ENCODE measurements at regions not wholly inside any gene's neighbourhood (a gene's known extent, or its start where the extent isn't known, plus 50 kb on each side); places are given as distances from the start of the nearest gene placed in this dataset.

DNA sequence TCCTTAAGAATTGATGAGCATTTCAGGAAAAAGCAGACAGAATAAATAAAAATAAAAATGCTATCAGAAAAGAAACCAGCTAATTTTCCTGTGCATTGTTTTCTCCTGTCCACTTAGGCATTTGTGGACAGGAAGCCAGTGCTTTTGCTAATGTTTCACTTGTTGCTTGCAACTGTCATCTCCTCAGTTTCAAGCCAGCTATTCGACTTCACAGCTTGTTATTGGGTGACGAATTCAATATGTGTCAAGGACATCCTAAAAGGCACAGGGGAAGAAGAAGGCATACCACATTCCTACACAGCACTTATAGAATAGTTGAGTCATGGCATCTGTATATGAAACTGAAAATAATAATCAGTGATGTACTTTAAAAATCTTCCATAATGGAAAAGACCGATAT is 530.6 kb upstream of the KIRREL3 start:
- Histone ChIP-seq H3K9me3 (ENCODE audit: low read length) (no peaks in the 10 kb centered on the region), H3K36me3 (ENCODE audit: insufficient read depth, low read length) (no peaks in the 10 kb centered on the region), H3K79me2 (replicated peaks; ENCODE audit: insufficient read depth, low read length) (no peaks in the 10 kb centered on the region), H4K20me1 (ENCODE audit: insufficient read depth) (no peaks in the 10 kb centered on the region), H2AFZ (ENCODE audit: low read depth, low read length) (no peak overlapping the region), H3F3A (ENCODE audit: insufficient read depth, low read length, poor library complexity, severe bottlenecking) (no peaks in the 10 kb centered on the region), H3K9me2 (ENCODE audit: insufficient read depth, low read length) (no peaks in the 10 kb centered on the region), H3K4me3 (ENCODE audit: low read length) (no peak overlapping the region), H3K9ac (ENCODE audit: low read length) (no peak overlapping the region), H3K27ac (ENCODE audit: low read length) (peak overlapping the region; percentile 66), H3K4me2 (ENCODE audit: low read length) (no peak overlapping the region), H3K27me3 (ENCODE audit: insufficient read depth, low read depth, low read length) (no peaks in the 10 kb centered on the region)
- TF ChIP-seq, protein P1, sequence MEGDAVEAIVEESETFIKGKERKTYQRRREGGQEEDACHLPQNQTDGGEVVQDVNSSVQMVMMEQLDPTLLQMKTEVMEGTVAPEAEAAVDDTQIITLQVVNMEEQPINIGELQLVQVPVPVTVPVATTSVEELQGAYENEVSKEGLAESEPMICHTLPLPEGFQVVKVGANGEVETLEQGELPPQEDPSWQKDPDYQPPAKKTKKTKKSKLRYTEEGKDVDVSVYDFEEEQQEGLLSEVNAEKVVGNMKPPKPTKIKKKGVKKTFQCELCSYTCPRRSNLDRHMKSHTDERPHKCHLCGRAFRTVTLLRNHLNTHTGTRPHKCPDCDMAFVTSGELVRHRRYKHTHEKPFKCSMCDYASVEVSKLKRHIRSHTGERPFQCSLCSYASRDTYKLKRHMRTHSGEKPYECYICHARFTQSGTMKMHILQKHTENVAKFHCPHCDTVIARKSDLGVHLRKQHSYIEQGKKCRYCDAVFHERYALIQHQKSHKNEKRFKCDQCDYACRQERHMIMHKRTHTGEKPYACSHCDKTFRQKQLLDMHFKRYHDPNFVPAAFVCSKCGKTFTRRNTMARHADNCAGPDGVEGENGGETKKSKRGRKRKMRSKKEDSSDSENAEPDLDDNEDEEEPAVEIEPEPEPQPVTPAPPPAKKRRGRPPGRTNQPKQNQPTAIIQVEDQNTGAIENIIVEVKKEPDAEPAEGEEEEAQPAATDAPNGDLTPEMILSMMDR (IDR thresholded peaks at IDR 0.05; ENCODE audit: poor library complexity, severe bottlenecking), result no peak
- TF ChIP-seq MXI1 (conservative IDR thresholded peaks at IDR 0.05; ENCODE audit: poor library complexity, severe bottlenecking), result no peak
- TF ChIP-seq POLR2AphosphoS5 (IDR thresholded peaks at IDR 0.05), result no peak
- TF ChIP-seq EZH2 (IDR thresholded peaks at IDR 0.05; ENCODE audit: borderline replicate concordance, insufficient read depth, low read length, poor library complexity, severe bottlenecking), result no peak
- TF ChIP-seq, protein P2, sequence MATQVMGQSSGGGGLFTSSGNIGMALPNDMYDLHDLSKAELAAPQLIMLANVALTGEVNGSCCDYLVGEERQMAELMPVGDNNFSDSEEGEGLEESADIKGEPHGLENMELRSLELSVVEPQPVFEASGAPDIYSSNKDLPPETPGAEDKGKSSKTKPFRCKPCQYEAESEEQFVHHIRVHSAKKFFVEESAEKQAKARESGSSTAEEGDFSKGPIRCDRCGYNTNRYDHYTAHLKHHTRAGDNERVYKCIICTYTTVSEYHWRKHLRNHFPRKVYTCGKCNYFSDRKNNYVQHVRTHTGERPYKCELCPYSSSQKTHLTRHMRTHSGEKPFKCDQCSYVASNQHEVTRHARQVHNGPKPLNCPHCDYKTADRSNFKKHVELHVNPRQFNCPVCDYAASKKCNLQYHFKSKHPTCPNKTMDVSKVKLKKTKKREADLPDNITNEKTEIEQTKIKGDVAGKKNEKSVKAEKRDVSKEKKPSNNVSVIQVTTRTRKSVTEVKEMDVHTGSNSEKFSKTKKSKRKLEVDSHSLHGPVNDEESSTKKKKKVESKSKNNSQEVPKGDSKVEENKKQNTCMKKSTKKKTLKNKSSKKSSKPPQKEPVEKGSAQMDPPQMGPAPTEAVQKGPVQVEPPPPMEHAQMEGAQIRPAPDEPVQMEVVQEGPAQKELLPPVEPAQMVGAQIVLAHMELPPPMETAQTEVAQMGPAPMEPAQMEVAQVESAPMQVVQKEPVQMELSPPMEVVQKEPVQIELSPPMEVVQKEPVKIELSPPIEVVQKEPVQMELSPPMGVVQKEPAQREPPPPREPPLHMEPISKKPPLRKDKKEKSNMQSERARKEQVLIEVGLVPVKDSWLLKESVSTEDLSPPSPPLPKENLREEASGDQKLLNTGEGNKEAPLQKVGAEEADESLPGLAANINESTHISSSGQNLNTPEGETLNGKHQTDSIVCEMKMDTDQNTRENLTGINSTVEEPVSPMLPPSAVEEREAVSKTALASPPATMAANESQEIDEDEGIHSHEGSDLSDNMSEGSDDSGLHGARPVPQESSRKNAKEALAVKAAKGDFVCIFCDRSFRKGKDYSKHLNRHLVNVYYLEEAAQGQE (IDR thresholded peaks at IDR 0.05; ENCODE audit: borderline replicate concordance), result no peak
- TF ChIP-seq RAD21 (conservative IDR thresholded peaks at IDR 0.05), result no peak
- no peak for TF ChIP-seq TAF1 (IDR thresholded peaks at IDR 0.05; ENCODE audit: low read depth)
- TF ChIP-seq SMC3 (conservative IDR thresholded peaks at IDR 0.05; ENCODE audit: poor library complexity), result no peak
- no peak for TF ChIP-seq EP300 (conservative IDR thresholded peaks at IDR 0.05; ENCODE audit: poor library complexity, severe bottlenecking)

DNA sequence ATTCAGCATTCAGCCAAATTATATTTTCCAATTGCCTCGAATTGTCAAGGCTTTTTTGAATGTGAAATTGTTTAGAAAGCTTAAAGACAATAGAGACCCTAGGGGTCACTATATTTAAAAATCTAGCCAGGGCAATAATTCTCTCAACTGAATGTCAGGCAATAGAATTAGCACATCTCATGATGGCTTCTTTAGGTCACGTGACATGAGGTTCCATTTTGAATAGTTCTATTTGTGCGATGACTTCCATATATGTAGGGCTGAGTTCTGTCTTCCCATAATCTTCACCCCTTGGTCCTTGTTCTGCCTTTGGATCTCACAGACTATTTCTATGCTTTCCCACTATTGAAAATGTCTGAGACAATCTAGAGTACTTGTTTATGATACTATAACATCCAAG is 527.7 kb upstream of the KIRREL3 start:
- Histone ChIP-seq H3K9me2 (ENCODE audit: insufficient read depth, low read length) (no peaks in the 10 kb centered on the region), H3F3A (ENCODE audit: insufficient read depth, low read length, poor library complexity, severe bottlenecking) (no peaks in the 10 kb centered on the region), H3K27me3 (ENCODE audit: insufficient read depth, low read depth, low read length) (no peaks in the 10 kb centered on the region), H3K27ac (ENCODE audit: low read length) (no peak overlapping the region), H3K9me3 (ENCODE audit: low read length) (no peaks in the 10 kb centered on the region), H3K4me3 (ENCODE audit: low read length) (no peak overlapping the region), H4K20me1 (ENCODE audit: insufficient read depth) (no peaks in the 10 kb centered on the region), H3K79me2 (replicated peaks; ENCODE audit: insufficient read depth, low read length) (no peaks in the 10 kb centered on the region), H3K36me3 (ENCODE audit: insufficient read depth, low read length) (no peaks in the 10 kb centered on the region), H3K4me2 (ENCODE audit: low read length) (no peak overlapping the region), H2AFZ (ENCODE audit: low read depth, low read length) (no peak overlapping the region), H3K9ac (ENCODE audit: low read length) (no peak overlapping the region)
- TF ChIP-seq TAF1 (IDR thresholded peaks at IDR 0.05; ENCODE audit: low read depth) (no peak), RAD21 (conservative IDR thresholded peaks at IDR 0.05) (no peak), POLR2AphosphoS5 (IDR thresholded peaks at IDR 0.05) (no peak), SMC3 (conservative IDR thresholded peaks at IDR 0.05; ENCODE audit: poor library complexity) (no peak), EP300 (conservative IDR thresholded peaks at IDR 0.05; ENCODE audit: poor library complexity, severe bottlenecking) (no peak), MXI1 (conservative IDR thresholded peaks at IDR 0.05; ENCODE audit: poor library complexity, severe bottlenecking) (no peak), EZH2 (IDR thresholded peaks at IDR 0.05; ENCODE audit: borderline replicate concordance, insufficient read depth, low read length, poor library complexity, severe bottlenecking) (no peak)
- TF ChIP-seq, protein P1 (IDR thresholded peaks at IDR 0.05; ENCODE audit: poor library complexity, severe bottlenecking), result no peak
- TF ChIP-seq, protein P2 (IDR thresholded peaks at IDR 0.05; ENCODE audit: borderline replicate concordance), result no peak
